IMR-90 (cell line): ENCODE measurements at regions not wholly inside any gene's neighbourhood (a gene's known extent, or its start where the extent isn't known, plus 50 kb on each side); places are given as distances from the start of the nearest gene placed in this dataset.

Experiments used
- ATAC-seq: fragments of 200-7000 bp; cut with Tn5 transposase; 2 replicates; pipeline ENCODE4 v1.9.1; 2020; ENCODE audit warnings: low read depth, mild to moderate bottlenecking, moderate library complexity
- BruUV-seq: library from RNA; stranded (reverse); fragments of 400-500 nt; replicated peaks from 2 replicates; lab custom pipeline; 2021; lab: Mats Ljungman, UMichigan
- CTCF ChIA-PET: fragments of 300-600 bp; formaldehyde crosslinking; extraction: SDS; loops from one replicate; lab custom pipeline; 2021; ENCODE audit warnings: antibody characterized with exemption; lab: Yijun Ruan, JAX
- POLR2A ChIA-PET: fragments of 300-600 bp; sonication (Branson Sonifier 250); formaldehyde crosslinking; loops from one replicate; lab custom pipeline; 2022; ENCODE audit warnings: antibody characterized with exemption; ENCODE audit not compliant: unreplicated experiment; lab: Charles Lee
- DNase-seq: peaks from one replicate; pipeline ENCODE4 v3.0.0; 2013
- H2AFZ ChIP-seq: replicated peaks from 2 replicates; pipeline ENCODE3; 2013; ENCODE audit warnings: low read length, mild to moderate bottlenecking; ENCODE audit not compliant: poor library complexity
- H2AK5ac ChIP-seq: 2 replicates; pipeline ENCODE4 v1.6.1; 2013; ENCODE audit warnings: low read depth, low read length, inconsistent platforms
- H2AK9ac ChIP-seq: replicated peaks from 2 replicates; pipeline ENCODE3; 2013; ENCODE audit warnings: mild to moderate bottlenecking, low read depth, low read length, moderate library complexity; ENCODE audit not compliant: poor library complexity
- H2BK120ac ChIP-seq: 2 replicates; pipeline ENCODE4 v1.6.1; 2013; ENCODE audit warnings: low read depth, low read length, inconsistent platforms
- H2BK15ac ChIP-seq: 3 replicates; pipeline ENCODE4 v1.6.1; 2013; ENCODE audit warnings: low read depth, low read length, inconsistent platforms
- H2BK20ac ChIP-seq: 2 replicates; pipeline ENCODE4 v1.6.1; 2013; ENCODE audit warnings: low read depth, mild to moderate bottlenecking, inconsistent platforms, low read length, moderate library complexity
- H2BK5ac ChIP-seq: 2 replicates; pipeline ENCODE4 v1.6.1; 2013; ENCODE audit warnings: mild to moderate bottlenecking, low read depth, low read length, inconsistent platforms; ENCODE audit not compliant: poor library complexity, severe bottlenecking
- H3K14ac ChIP-seq: replicated peaks from 2 replicates; pipeline ENCODE4 v1.6.1; 2013; ENCODE audit warnings: low read depth, low read length, inconsistent platforms
- H3K18ac ChIP-seq: 2 replicates; pipeline ENCODE4 v1.6.1; 2013; ENCODE audit warnings: low read depth, low read length, control low read depth
- H3K23ac ChIP-seq: 2 replicates; pipeline ENCODE4 v1.6.1; 2013; ENCODE audit warnings: low read depth, low read length, inconsistent platforms
- H3K27ac ChIP-seq: 2 replicates; pipeline ENCODE4 v1.5.1; 2013; ENCODE audit warnings: mild to moderate bottlenecking, control low read depth, low read length; ENCODE audit not compliant: insufficient read depth
- H3K27me3 ChIP-seq: 2 replicates; pipeline ENCODE4 v1.6.1; 2013; ENCODE audit warnings: low read length; ENCODE audit not compliant: control insufficient read depth, insufficient read depth
- H3K36me3 ChIP-seq: 2 replicates; pipeline ENCODE4 v1.6.1; 2013; ENCODE audit warnings: low read length, mixed read lengths; ENCODE audit not compliant: control insufficient read depth, insufficient read depth
- H3K4ac ChIP-seq: 2 replicates; pipeline ENCODE4 v1.6.1; 2013; ENCODE audit warnings: low read depth, low read length, inconsistent platforms
- H3K4me1 ChIP-seq: 2 replicates; pipeline ENCODE4 v1.6.1; 2013; ENCODE audit warnings: low read length, mixed read lengths; ENCODE audit not compliant: control insufficient read depth, insufficient read depth
- H3K4me2 ChIP-seq: 2 replicates; pipeline ENCODE4 v1.6.1; 2013; ENCODE audit warnings: low read depth, mild to moderate bottlenecking, control low read depth, low read length, moderate library complexity
- H3K4me3 ChIP-seq: 2 replicates; pipeline ENCODE4 v1.5.1; 2013; ENCODE audit warnings: low read depth, mild to moderate bottlenecking, control low read depth, low read length, moderate library complexity; ENCODE audit not compliant: insufficient read depth
- H3K56ac ChIP-seq: 2 replicates; pipeline ENCODE4 v1.6.1; 2013; ENCODE audit warnings: low read length, inconsistent platforms; ENCODE audit not compliant: insufficient read depth; ENCODE audit errors: extremely low read depth
- H3K79me1 ChIP-seq, 2 experiments: 2 replicates each; pipeline ENCODE4 v1.6.1; 2013; ENCODE audit warnings: low read length in 2 of 2, inconsistent platforms in 1 of 2, low read depth in 1 of 2
- H3K9ac ChIP-seq: 2 replicates; pipeline ENCODE4 v1.6.1; 2013; ENCODE audit warnings: low read depth, low read length, control low read depth
- H3K9me1 ChIP-seq: 2 replicates; pipeline ENCODE4 v1.6.1; 2013; ENCODE audit warnings: low read length, inconsistent platforms; ENCODE audit not compliant: insufficient read depth
- H3K9me3 ChIP-seq: 2 replicates; pipeline ENCODE4 v1.6.1; 2013; ENCODE audit warnings: low read length; ENCODE audit not compliant: control insufficient read depth, insufficient read depth
- H4K20me1 ChIP-seq: 2 replicates; pipeline ENCODE4 v1.6.1; 2013; ENCODE audit warnings: low read length, inconsistent platforms; ENCODE audit not compliant: insufficient read depth
- H4K5ac ChIP-seq: 2 replicates; pipeline ENCODE4 v1.6.1; 2013; ENCODE audit warnings: mild to moderate bottlenecking, low read depth, low read length, control low read depth
- H4K8ac ChIP-seq, 2 experiments: 2 replicates each; pipeline ENCODE4 v1.6.1; 2013; ENCODE audit warnings: low read depth in 2 of 2, low read length in 2 of 2, control low read depth in 1 of 2, inconsistent platforms in 1 of 2
- H4K91ac ChIP-seq: 2 replicates; pipeline ENCODE4 v1.6.1; 2013; ENCODE audit warnings: low read depth, low read length, inconsistent platforms; ENCODE audit not compliant: insufficient read depth
- BHLHE40 ChIP-seq: fragments of 150-350 bp; IDR thresholded peaks from 2 replicates; pipeline ENCODE4 v1.6.1; 2016; ENCODE audit warnings: mild to moderate bottlenecking, low read depth, low read length
- CEBPB ChIP-seq: IDR thresholded peaks from 2 replicates; pipeline ENCODE4 v1.6.1; 2012; ENCODE audit warnings: low read depth, low read length, improper control_type of control experiment
- CHD1 ChIP-seq: IDR thresholded peaks from 2 replicates; pipeline ENCODE4 v1.6.1; 2012; ENCODE audit warnings: low read depth, low read length, improper control_type of control experiment
- FOS ChIP-seq: fragments of 150-350 bp; IDR thresholded peaks from 2 replicates; pipeline ENCODE4 v1.6.1; 2016; ENCODE audit warnings: low read depth, low read length
- MAFK ChIP-seq: IDR thresholded peaks from 2 replicates; pipeline ENCODE4 v1.6.1; 2012; ENCODE audit warnings: low read depth, low read length, improper control_type of control experiment
- MAZ ChIP-seq: IDR thresholded peaks from 2 replicates; pipeline ENCODE4 v1.6.1; 2012; ENCODE audit warnings: low read depth, mild to moderate bottlenecking, low read length, improper control_type of control experiment, moderate library complexity, borderline replicate concordance
- MXI1 ChIP-seq: IDR thresholded peaks from 2 replicates; pipeline ENCODE4 v1.6.1; 2012; ENCODE audit warnings: low read depth, mild to moderate bottlenecking, low read length, moderate library complexity, borderline replicate concordance
- NFE2L2 ChIP-seq: fragments of 150-350 bp; IDR thresholded peaks from 2 replicates; pipeline ENCODE4 v1.6.1; 2016; ENCODE audit warnings: low read depth, mild to moderate bottlenecking, low read length
- POLR2A ChIP-seq: IDR thresholded peaks from 2 replicates; pipeline ENCODE4 v1.6.1; 2012; ENCODE audit warnings: mild to moderate bottlenecking, low read depth, low read length
- RAD21 ChIP-seq: IDR thresholded peaks from 2 replicates; pipeline ENCODE4 v1.6.1; 2012; ENCODE audit warnings: low read length, improper control_type of control experiment
- RCOR1 ChIP-seq: IDR thresholded peaks from 2 replicates; pipeline ENCODE4 v1.6.1; 2012; ENCODE audit warnings: mild to moderate bottlenecking, low read length, improper control_type of control experiment; ENCODE audit not compliant: insufficient replicate concordance
- RFX5 ChIP-seq: IDR thresholded peaks from 2 replicates; pipeline ENCODE4 v1.8.0; 2012; ENCODE audit warnings: low read depth, mild to moderate bottlenecking, low read length, moderate library complexity
- SMC3 ChIP-seq: fragments of 150-350 bp; IDR thresholded peaks from 2 replicates; pipeline ENCODE4 v1.6.1; 2016; ENCODE audit warnings: low read depth, mild to moderate bottlenecking, antibody characterized with exemption, low read length, moderate library complexity
- WGBS, 2 experiments: methylation state at CpG; one replicate each; pipeline versions ENCODE4 v1.1.5 to v1.1.7; 2013; ENCODE audit warnings: missing lambda C conversion rate in 2 of 2; ENCODE audit not compliant: insufficient read length in 1 of 2; ENCODE audit errors: extremely low coverage in 2 of 2; 5-methylcytosine and 5-hydroxymethylcytosine counted together
- dilution Hi-C: fragments of 300-500 bp; cut with HindIII; formaldehyde crosslinking; loops from one replicate; pipeline ENCODE4 v1.14.3; 2018; ENCODE audit warnings: low sequenced_read_pairs; ENCODE audit not compliant: unreplicated experiment
- in situ Hi-C: fragments of 300-500 bp; cut with MboI; formaldehyde crosslinking; loops from 3 replicates; pipeline ENCODE4 v1.14.3; 2019; ENCODE audit warnings: low sequenced_read_pairs, inconsistent platforms, mixed read lengths
- intact Hi-C: fragments of 100-400 bp; cut with micrococcal nuclease; formaldehyde crosslinking; loops from 2 replicates; pipeline ENCODE4 v1.10.0; 2022
- TF ChIP-seq, protein P1 (sequence below): fragments of 150-350 bp; IDR thresholded peaks from 2 replicates; pipeline ENCODE4 v1.6.1; 2016; ENCODE audit warnings: low read depth, mild to moderate bottlenecking, low read length, moderate library complexity, borderline replicate concordance
- TF ChIP-seq, protein P2 (sequence below): fragments of 150-350 bp; IDR thresholded peaks from 2 replicates; pipeline ENCODE4 v1.6.1; 2017; ENCODE audit warnings: mild to moderate bottlenecking, antibody characterized with exemption, low read length, low read depth
- TF ChIP-seq, protein P3 (sequence below): conservative IDR thresholded peaks from 2 replicates; pipeline ENCODE4 v1.5.1; 2012; ENCODE audit warnings: mild to moderate bottlenecking, low read depth, low read length, improper control_type of control experiment

DNA sequence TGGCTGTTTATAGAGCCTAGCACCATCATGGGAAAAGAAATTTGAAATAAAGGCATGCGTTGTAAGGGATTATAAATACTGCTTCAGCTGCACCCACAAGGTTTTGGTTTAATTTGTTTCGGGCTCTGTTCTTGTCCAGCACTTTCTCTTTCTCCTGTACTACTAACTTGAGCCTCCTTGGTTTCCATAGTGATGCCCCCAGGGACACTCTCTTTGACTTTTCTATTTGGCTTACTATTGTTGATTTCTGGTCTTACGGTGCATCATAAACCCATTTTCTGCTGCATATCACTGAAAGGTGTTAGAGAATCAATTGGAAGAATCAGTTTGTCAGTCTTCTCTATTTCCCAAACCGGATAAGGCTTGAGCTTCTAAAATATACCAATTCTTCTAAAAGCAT, 1674.3 kb upstream of the RAG2 start:
- H2BK5ac ChIP-seq: no peak overlapping the region
- no peak overlapping the region for H3K4me2 ChIP-seq
- no peaks in the 10 kb centered on the region for H3K9me1 ChIP-seq
- H4K91ac ChIP-seq: no peak overlapping the region
- H2BK15ac ChIP-seq: no peak overlapping the region
- H3K36me3 ChIP-seq: no peaks in the 10 kb centered on the region
- ChIA-PET POLR2A (no interaction called here), CTCF (interaction anchor here (0.6 kb wide), 1 partner anchor 630 kb away, joined by 3 read pairs; no protein-coding TSS in a partner anchor)
- H4K5ac ChIP-seq: no peak overlapping the region
- H3K4me1 ChIP-seq: no peaks in the 10 kb centered on the region
- dilution Hi-C loops (no loop called here), in situ Hi-C loops (no loop called here), intact Hi-C loops (no loop called here)
- H3K4ac ChIP-seq: no peak overlapping the region
- H3K14ac ChIP-seq: no peak overlapping the region
- H3K27ac ChIP-seq: no peak overlapping the region
- H2AFZ ChIP-seq: no peak overlapping the region
- no peak overlapping the region for H2AK5ac ChIP-seq
- no peak overlapping the region for H3K4me3 ChIP-seq
- no peaks in the 10 kb centered on the region for H3K79me1 ChIP-seq
- no peak overlapping the region for H3K23ac ChIP-seq
- no peaks in the 10 kb centered on the region for H4K20me1 ChIP-seq
- no peak for ATAC-seq
- no TSS peak for BruUV-seq
- no peaks in the 10 kb centered on the region; the same call in 1 of the 2 replicates for H3K9me3 ChIP-seq
- TF ChIP-seq RAD21 (no peak), POLR2A (no peak), BHLHE40 (no peak), FOS (no peak), MXI1 (no peak), RFX5 (no peak), RCOR1 (no peak), NFE2L2 (no peak), CEBPB (no peak), CHD1 (no peak), SMC3 (no peak), MAZ (no peak), MAFK (no peak)
- TF ChIP-seq, protein P1, sequence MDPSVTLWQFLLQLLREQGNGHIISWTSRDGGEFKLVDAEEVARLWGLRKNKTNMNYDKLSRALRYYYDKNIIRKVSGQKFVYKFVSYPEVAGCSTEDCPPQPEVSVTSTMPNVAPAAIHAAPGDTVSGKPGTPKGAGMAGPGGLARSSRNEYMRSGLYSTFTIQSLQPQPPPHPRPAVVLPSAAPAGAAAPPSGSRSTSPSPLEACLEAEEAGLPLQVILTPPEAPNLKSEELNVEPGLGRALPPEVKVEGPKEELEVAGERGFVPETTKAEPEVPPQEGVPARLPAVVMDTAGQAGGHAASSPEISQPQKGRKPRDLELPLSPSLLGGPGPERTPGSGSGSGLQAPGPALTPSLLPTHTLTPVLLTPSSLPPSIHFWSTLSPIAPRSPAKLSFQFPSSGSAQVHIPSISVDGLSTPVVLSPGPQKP: no peak
- TF ChIP-seq, protein P2, sequence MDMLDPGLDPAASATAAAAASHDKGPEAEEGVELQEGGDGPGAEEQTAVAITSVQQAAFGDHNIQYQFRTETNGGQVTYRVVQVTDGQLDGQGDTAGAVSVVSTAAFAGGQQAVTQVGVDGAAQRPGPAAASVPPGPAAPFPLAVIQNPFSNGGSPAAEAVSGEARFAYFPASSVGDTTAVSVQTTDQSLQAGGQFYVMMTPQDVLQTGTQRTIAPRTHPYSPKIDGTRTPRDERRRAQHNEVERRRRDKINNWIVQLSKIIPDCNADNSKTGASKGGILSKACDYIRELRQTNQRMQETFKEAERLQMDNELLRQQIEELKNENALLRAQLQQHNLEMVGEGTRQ: no peak
- TF ChIP-seq, protein P3, sequence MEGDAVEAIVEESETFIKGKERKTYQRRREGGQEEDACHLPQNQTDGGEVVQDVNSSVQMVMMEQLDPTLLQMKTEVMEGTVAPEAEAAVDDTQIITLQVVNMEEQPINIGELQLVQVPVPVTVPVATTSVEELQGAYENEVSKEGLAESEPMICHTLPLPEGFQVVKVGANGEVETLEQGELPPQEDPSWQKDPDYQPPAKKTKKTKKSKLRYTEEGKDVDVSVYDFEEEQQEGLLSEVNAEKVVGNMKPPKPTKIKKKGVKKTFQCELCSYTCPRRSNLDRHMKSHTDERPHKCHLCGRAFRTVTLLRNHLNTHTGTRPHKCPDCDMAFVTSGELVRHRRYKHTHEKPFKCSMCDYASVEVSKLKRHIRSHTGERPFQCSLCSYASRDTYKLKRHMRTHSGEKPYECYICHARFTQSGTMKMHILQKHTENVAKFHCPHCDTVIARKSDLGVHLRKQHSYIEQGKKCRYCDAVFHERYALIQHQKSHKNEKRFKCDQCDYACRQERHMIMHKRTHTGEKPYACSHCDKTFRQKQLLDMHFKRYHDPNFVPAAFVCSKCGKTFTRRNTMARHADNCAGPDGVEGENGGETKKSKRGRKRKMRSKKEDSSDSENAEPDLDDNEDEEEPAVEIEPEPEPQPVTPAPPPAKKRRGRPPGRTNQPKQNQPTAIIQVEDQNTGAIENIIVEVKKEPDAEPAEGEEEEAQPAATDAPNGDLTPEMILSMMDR: no peak
- no peak overlapping the region for H3K56ac ChIP-seq
- no peaks in the 10 kb centered on the region for H3K27me3 ChIP-seq
- no peak overlapping the region for H2BK20ac ChIP-seq
- H4K8ac ChIP-seq: no peak overlapping the region
- H2AK9ac ChIP-seq: no peak overlapping the region
- H3K18ac ChIP-seq: no peak overlapping the region
- H3K9ac ChIP-seq: no peak overlapping the region
- no CpG with 5 or more reads among the region's 4 CpGs for WGBS, 2 experiments
- no peak overlapping the region for H2BK120ac ChIP-seq
- no peak for DNase-seq
